Motor neuron (in vitro differentiated cells): ENCODE measurements at regions not wholly inside any gene's neighbourhood (a gene's known extent, or its start where the extent isn't known, plus 50 kb on each side); places are given as distances from the start of the nearest gene placed in this dataset.
A peak's percentile ranks its signal among the peaks of the same experiment; 100 is the strongest.

Experiments used
- ATAC-seq, 8 experiments: fragments of 200-7000 bp; cut with Tn5 transposase; replicated peaks in 6 of 8; 2 replicates each; pipeline ENCODE4 v1.8.0; 2021; ENCODE audit warnings: mild to moderate bottlenecking in 8 of 8, moderate library complexity in 8 of 8
- H3K27ac ChIP-seq, 2 donors: fragments of 250-450 bp; sonication (Bioruptor Pico); 2 replicates each; pipeline ENCODE4 v1.9.0; 2021; ENCODE audit warnings: antibody characterized with exemption in 2 of 2, mild to moderate bottlenecking in 2 of 2, moderate library complexity in 1 of 2
- H3K4me1 ChIP-seq, 2 donors: fragments of 250-450 bp; sonication (Bioruptor Pico); replicated peaks in 1 of 2; 2 replicates each; pipeline ENCODE4 v1.6.1; 2021; ENCODE audit warnings: antibody characterized with exemption in 2 of 2, mild to moderate bottlenecking in 2 of 2, moderate library complexity in 1 of 2
- H3K4me3 ChIP-seq, 5 donors: fragments of 250-450 bp; sonication (Bioruptor Pico); 2 replicates each; pipeline ENCODE4 v1.9.0; 2021; ENCODE audit warnings: antibody characterized with exemption in 5 of 5, mild to moderate bottlenecking in 5 of 5, moderate library complexity in 4 of 5
- WGBS, 10 experiments: fragments of 450-650 bp; shearing (Covaris generic); methylation state at CpG; one replicate each; pipeline ENCODE4 v1.0.0; 2022; 5-methylcytosine and 5-hydroxymethylcytosine counted together
- in situ Hi-C, 9 experiments: fragments of 400-800 bp; cut with MboI; loops; one replicate each; pipeline ENCODE4 v1.15.0; 2021; ENCODE audit warnings: low sequenced_read_pairs in 9 of 9, low pct_unique_long_range_greater_than_20kb in 2 of 9; ENCODE audit not compliant: unreplicated experiment in 9 of 9

- Histone ChIP-seq H3K4me1 (no peaks in the 10 kb centered on the region), H3K4me3 (no peak overlapping the region), H3K27ac (no peak overlapping the region)
- ATAC-seq: peak in 5 of 8 experiments; percentile 69 to 98 (median 73)
- 25 to 100% (median 63%) methylated on average over 1 of the region's 1 CpG; no CpG with 5 or more reads in 2 of the 10 experiments for WGBS, 10 experiments
- in situ Hi-C loops: loop anchor here in 1 of 9 experiments (25.0 kb wide), 1 partner anchor 830 kb away; the partner anchor contains the start of gene BDNF
Measured at GRCh38 chr11:28542561-28542960, 434.4 kb downstream of the METTL15 start.

GRCh38 chr11:28539239-28540030 lies 431.2 kb downstream of the METTL15 start:
- 21 to 100% (median 72%) methylated on average over 1 to 2 of the region's 2 CpGs for WGBS, 10 experiments
- Histone ChIP-seq H3K4me3 (no peak overlapping the region), H3K4me1 (no peaks in the 10 kb centered on the region), H3K27ac (no peak overlapping the region)
- ATAC-seq: no peak
- in situ Hi-C loops: loop anchor here in 1 of 9 experiments (25.0 kb wide), 1 partner anchor 827 kb away; the partner anchor contains the start of gene BDNF

DNA sequence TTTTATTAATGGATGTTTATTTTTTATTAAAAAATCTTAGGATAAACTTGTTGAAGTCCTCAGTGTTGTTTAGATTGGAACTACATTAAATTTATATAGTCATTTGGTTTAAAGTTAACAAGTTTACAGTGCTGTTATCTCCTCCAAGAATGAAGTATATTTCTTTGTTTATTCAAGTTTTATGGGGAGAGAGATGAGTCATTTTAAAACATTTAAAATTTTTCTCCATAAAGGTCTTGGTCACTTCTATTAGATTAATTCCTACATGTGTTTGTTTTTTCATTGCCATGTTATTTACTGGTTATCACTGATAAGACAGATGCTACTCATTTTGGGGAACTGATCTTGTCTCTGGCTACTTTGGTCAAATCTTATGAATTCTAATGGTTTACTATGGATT lies 429.6 kb downstream of the METTL15 start:
- in situ Hi-C loops: loop anchor here in 1 of 9 experiments (25.0 kb wide), 1 partner anchor 826 kb away; the partner anchor contains the start of gene BDNF
- no peak overlapping the region for H3K4me3 ChIP-seq
- no peak for ATAC-seq
- no peaks in the 10 kb centered on the region for H3K4me1 ChIP-seq
- H3K27ac ChIP-seq: no peak overlapping the region

GRCh38 chr11:28536504-28537267 lies 428.5 kb downstream of the METTL15 start:
- H3K27ac ChIP-seq: no peak overlapping the region
- H3K4me1 ChIP-seq: no peaks in the 10 kb centered on the region
- no peak overlapping the region for H3K4me3 ChIP-seq
- 56 to 100% (median 78%) methylated on average over 1 to 2 of the region's 2 CpGs for WGBS, 10 experiments
- in situ Hi-C loops: loop anchor here in 1 of 9 experiments (25.0 kb wide), 1 partner anchor 824 kb away; the partner anchor contains the start of gene BDNF
- no peak for ATAC-seq

DNA sequence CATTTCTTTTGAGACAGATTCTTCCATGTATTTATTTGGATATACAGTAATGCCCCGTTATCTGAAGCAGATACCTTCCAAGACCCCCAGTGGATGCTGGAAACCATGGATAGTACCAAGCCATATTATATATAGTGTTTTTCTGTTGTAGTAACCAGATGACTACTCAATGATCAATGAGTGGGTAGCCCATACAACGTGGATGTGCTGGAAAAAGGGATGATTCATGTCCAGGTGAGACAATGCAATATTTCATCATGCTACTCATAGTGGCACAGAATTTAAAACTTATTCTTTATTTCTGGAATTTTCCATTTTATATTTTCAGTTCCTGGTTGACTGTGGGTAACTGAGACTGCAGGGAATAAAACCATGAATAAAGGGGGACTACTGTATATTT lies 427.5 kb downstream of the METTL15 start:
- H3K27ac ChIP-seq: no peak overlapping the region
- in situ Hi-C loops: loop anchor here in 1 of 9 experiments (25.0 kb wide), 1 partner anchor 823 kb away; the partner anchor contains the start of gene BDNF
- WGBS, 10 experiments: 0 to 83% (median 63%) methylated on average over 1 to 2 of the region's 2 CpGs; no CpG with 5 or more reads in 1 of the 10 experiments
- H3K4me3 ChIP-seq: no peak overlapping the region
- no peak for ATAC-seq
- no peaks in the 10 kb centered on the region for H3K4me1 ChIP-seq

DNA sequence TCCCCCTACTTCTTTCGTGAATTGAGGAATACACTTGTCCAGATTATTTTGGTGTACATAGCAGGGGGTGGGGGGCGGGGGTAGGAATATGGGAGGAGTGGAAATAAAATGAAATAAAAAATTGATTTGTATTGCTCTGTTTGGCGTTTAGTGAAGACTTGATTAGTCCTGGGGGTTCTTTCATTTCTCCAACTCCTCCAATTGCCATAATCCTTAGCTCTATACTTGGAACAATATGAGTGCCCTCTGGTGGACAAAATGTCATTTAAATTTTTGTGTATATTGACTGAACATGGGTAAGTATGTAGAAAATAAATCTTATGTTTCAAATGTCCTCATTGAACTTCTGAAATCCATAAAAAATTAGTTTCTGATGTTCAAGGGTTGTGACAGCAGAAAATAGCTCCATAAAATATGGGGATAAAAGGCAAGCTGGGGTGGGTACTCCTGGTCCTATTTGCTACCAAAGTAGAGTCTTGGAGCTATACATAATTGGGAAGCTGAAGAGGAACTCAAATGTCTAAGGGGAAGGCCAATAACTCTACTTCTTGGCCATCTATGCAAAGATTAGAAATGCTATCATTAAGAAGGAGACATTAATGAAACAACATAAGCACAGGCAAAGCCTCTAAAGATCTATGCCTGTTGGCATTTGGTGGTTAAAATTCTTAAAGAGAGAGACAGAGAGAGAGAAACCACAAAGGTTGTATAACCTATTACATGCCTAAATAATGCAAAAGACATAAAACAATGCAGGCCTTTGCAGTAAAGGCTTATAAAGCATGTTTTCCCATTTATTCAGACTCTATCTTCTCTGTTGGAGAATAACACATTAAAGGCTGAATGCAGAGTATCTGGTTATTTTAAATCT lies 421.6 kb downstream of the METTL15 start:
- no peak overlapping the region for H3K27ac ChIP-seq
- no peaks in the 10 kb centered on the region for H3K4me1 ChIP-seq
- H3K4me3 ChIP-seq: no peak overlapping the region
- ATAC-seq: peak in 3 of 8 experiments; percentile 57 to 75 (median 61)
- 0 to 100% (median 54%) methylated on average over 1 to 2 of the region's 3 CpGs; no CpG with 5 or more reads in 2 of the 10 experiments for WGBS, 10 experiments
- in situ Hi-C loops: loop anchor here in 1 of 9 experiments (25.0 kb wide), 1 partner anchor 817 kb away; the partner anchor contains the start of gene BDNF

DNA sequence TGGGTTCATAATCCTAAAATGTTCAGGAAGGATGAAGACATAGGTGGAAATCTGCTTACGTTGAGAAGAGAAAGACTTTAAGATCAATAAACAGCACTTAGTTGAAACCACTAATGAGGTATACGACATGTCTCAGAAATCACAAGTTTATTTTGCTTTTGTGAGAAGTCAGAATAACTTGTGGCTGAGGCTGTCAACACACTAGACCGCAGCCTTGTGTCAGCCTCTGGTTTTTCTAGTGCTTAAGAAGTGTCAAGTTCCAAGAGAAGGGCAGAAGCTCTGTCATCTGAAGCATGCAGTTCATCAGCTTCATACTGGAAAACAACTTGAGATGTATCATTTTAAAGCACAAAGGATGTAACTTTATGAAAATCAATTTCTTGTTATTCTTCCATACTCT lies 420.9 kb downstream of the METTL15 start:
- Histone ChIP-seq H3K27ac (no peak overlapping the region), H3K4me3 (no peak overlapping the region), H3K4me1 (no peaks in the 10 kb centered on the region)
- in situ Hi-C loops: loop anchor here in 1 of 9 experiments (25.0 kb wide), 1 partner anchor 817 kb away; the partner anchor contains the start of gene BDNF
- peak in 1 of 8 experiments; percentile 62 for ATAC-seq
- WGBS, 10 experiments: 20 to 100% (median 80%) methylated on average over 1 to 3 of the region's 3 CpGs

- Histone ChIP-seq H3K4me3 (no peak overlapping the region), H3K27ac (no peak overlapping the region), H3K4me1 (no peaks in the 10 kb centered on the region)
- 5 to 89% (median 71%) methylated on average over 2 to 4 of the region's 4 CpGs for WGBS, 10 experiments
- in situ Hi-C loops: loop anchor here in 1 of 9 experiments (25.0 kb wide), 1 partner anchor 816 kb away; the partner anchor contains the start of gene BDNF
- ATAC-seq: no peak
Measured at GRCh38 chr11:28528217-28528616, 420.0 kb downstream of the METTL15 start.

DNA sequence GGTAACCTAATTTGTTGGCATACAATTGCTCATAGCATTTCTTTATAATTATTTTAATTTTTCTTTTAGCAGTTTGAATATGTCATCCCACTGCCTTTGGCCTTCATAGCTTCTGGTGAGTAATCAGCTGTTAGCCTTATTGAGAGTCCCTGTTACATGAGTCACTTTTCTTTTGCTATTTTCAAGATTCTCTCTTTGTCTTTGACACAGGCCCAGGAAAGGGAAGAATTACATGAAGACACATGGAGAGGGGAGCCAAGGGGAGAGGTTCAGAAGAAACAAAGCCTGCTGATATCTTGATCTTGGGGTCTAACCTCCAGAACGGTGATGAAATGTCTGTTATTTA lies 418.2 kb downstream of the METTL15 start:
- 83 to 100% (median 100%) methylated on average over 1 of the region's 1 CpG; no CpG with 5 or more reads in 4 of the 10 experiments for WGBS, 10 experiments
- ATAC-seq: no peak
- in situ Hi-C loops: loop anchor here in 1 of 9 experiments (25.0 kb wide), 1 partner anchor 814 kb away; the partner anchor contains the start of gene BDNF
- H3K4me3 ChIP-seq: no peak overlapping the region
- H3K4me1 ChIP-seq: no peaks in the 10 kb centered on the region
- no peak overlapping the region for H3K27ac ChIP-seq

- in situ Hi-C loops: loop anchor here in 1 of 9 experiments (25.0 kb wide), 1 partner anchor 814 kb away; the partner anchor contains the start of gene BDNF
- Histone ChIP-seq H3K27ac (no peak overlapping the region), H3K4me3 (no peak overlapping the region), H3K4me1 (no peaks in the 10 kb centered on the region)
- ATAC-seq: no peak
- 100% methylated on average over 2 of the region's 25 CpGs; no CpG with 5 or more reads in 9 of the 10 experiments for WGBS, 10 experiments
Measured at GRCh38 chr11:28525636-28526405, 417.6 kb downstream of the METTL15 start.

- 43 to 100% (median 75%) methylated on average over 1 of the region's 1 CpG; no CpG with 5 or more reads in 2 of the 10 experiments for WGBS, 10 experiments
- in situ Hi-C loops: no loop called here
- ATAC-seq: no peak
Measured at GRCh38 chr11:28524098-28524497, 415.9 kb downstream of the METTL15 start.

More at GRCh38 chr11:28524098-28524497, 415.9 kb downstream of the METTL15 start:
- Histone ChIP-seq H3K4me1 (no peaks in the 10 kb centered on the region), H3K4me3 (no peak overlapping the region), H3K27ac (no peak overlapping the region)
